DND-41 (cell line): ENCODE measurements at regions not wholly inside any gene's neighbourhood (a gene's known extent, or its start where the extent isn't known, plus 50 kb on each side); places are given as distances from the start of the nearest gene placed in this dataset.

Source experiments
- EZH2 ChIP-seq: IDR thresholded peaks from 3 replicates; pipeline ENCODE4 v1.6.1; 2012; ENCODE audit warnings: borderline replicate concordance, low read depth, mild to moderate bottlenecking, moderate library complexity, low read length, inconsistent platforms; ENCODE audit not compliant: severe bottlenecking
- TF ChIP-seq, protein P1 (sequence below): IDR thresholded peaks from 2 replicates; pipeline ENCODE4 v1.5.1; 2012; ENCODE audit warnings: borderline replicate concordance, low read length, moderate library complexity, mild to moderate bottlenecking; ENCODE audit not compliant: poor library complexity, severe bottlenecking; ENCODE audit errors: extremely low read depth

DNA sequence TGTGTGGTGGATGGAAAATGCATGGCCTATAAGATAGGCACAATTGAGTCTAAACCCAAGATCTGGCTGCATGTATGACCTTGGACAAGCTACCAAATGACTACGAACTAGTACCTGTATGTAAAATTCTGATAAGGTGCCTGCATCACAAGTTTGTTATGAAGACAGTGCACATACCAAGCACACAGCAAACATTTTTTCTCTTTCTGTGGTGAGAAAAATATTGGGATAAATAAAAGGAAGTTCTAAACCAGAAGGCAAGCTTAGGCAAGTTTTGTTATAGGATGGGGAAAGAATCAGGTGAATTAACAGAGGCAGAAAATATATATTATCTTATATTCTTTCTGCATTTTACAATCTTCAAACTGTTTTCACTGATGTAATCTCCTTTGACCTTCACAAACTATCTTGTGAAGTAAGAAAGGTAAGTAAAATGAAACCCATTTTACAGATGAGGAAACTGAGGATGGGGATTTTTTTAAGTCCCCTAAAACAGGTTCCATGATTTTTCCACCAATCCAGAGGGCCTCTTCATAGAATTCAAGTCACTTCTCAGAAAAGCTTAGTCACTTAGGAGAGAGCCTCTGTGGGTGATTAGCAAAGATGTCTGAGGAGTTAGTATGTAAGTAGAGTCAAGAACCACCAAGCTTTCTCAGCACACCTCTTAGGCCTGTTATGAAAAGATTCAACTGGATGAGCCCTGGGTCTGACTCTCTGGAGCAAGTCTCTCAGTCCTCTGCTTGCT lies 132.0 kb upstream of the RAP1B start:
- TF ChIP-seq, protein P1, sequence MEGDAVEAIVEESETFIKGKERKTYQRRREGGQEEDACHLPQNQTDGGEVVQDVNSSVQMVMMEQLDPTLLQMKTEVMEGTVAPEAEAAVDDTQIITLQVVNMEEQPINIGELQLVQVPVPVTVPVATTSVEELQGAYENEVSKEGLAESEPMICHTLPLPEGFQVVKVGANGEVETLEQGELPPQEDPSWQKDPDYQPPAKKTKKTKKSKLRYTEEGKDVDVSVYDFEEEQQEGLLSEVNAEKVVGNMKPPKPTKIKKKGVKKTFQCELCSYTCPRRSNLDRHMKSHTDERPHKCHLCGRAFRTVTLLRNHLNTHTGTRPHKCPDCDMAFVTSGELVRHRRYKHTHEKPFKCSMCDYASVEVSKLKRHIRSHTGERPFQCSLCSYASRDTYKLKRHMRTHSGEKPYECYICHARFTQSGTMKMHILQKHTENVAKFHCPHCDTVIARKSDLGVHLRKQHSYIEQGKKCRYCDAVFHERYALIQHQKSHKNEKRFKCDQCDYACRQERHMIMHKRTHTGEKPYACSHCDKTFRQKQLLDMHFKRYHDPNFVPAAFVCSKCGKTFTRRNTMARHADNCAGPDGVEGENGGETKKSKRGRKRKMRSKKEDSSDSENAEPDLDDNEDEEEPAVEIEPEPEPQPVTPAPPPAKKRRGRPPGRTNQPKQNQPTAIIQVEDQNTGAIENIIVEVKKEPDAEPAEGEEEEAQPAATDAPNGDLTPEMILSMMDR: no peak
- TF ChIP-seq EZH2: no peak
